Mucosa of rectum (tissue), 2 donors: ENCODE measurements at regions not wholly inside any gene's neighbourhood (a gene's known extent, or its start where the extent isn't known, plus 50 kb on each side); places are given as distances from the start of the nearest gene placed in this dataset.

ENCODE experiments used
- H3K27ac ChIP-seq, 2 donors: one replicate each; pipeline ENCODE4 v1.7.0; 2013; ENCODE audit warnings: inconsistent platforms in 2 of 2, low read depth in 2 of 2, low read length in 2 of 2
- H3K27me3 ChIP-seq, 2 donors: one replicate each; pipeline ENCODE4 v1.7.0; 2013; ENCODE audit warnings: low read length in 2 of 2; ENCODE audit not compliant: control insufficient read depth in 2 of 2, insufficient read depth in 2 of 2
- H3K36me3 ChIP-seq, 2 donors: one replicate each; pipeline ENCODE4 v1.7.0; 2013; ENCODE audit warnings: low read length in 2 of 2; ENCODE audit not compliant: control insufficient read depth in 2 of 2, insufficient read depth in 2 of 2
- H3K4me1 ChIP-seq, 2 donors: one replicate each; pipeline ENCODE4 v1.7.0; 2013; ENCODE audit warnings: low read length in 2 of 2, mild to moderate bottlenecking in 1 of 2; ENCODE audit not compliant: control insufficient read depth in 2 of 2, insufficient read depth in 2 of 2
- H3K4me3 ChIP-seq, 2 donors: one replicate each; pipeline ENCODE4 v1.7.0; 2013; ENCODE audit warnings: low read length in 2 of 2
- H3K9ac ChIP-seq, 2 donors: one replicate each; pipeline ENCODE4 v1.7.0; 2013; ENCODE audit warnings: low read length in 2 of 2, low read depth in 1 of 2, mild to moderate bottlenecking in 1 of 2
- H3K9me3 ChIP-seq, 2 donors: one replicate each; pipeline ENCODE4 v1.7.0; 2013; ENCODE audit warnings: low read length in 2 of 2; ENCODE audit not compliant: control insufficient read depth in 2 of 2
- donor health status: healthy.
- donor health status: Normal muscosa, but diverticular disease.

GRCh38 chr12:115474539-115475353 lies 790.8 kb upstream of the TBX3 start:
- Histone ChIP-seq H3K9ac (no peak overlapping the region), H3K36me3 (no peaks in the 10 kb centered on the region), H3K4me1 (peaks cover 0 to 3% of the 10 kb centered on the region in 2 donors), H3K27ac (no peak overlapping the region), H3K27me3 (no peaks in the 10 kb centered on the region), H3K4me3 (no peak overlapping the region), H3K9me3 (no peaks in the 10 kb centered on the region)

GRCh38 chr12:115473257-115473956 lies 789.4 kb upstream of the TBX3 start:
- Histone ChIP-seq H3K9ac (no peak overlapping the region), H3K27me3 (no peaks in the 10 kb centered on the region), H3K4me1 (peaks cover 0 to 3% of the 10 kb centered on the region in 2 donors), H3K27ac (no peak overlapping the region), H3K9me3 (no peaks in the 10 kb centered on the region), H3K36me3 (no peaks in the 10 kb centered on the region), H3K4me3 (no peak overlapping the region)

- Histone ChIP-seq H3K4me1 (peaks cover 0 to 3% of the 10 kb centered on the region in 2 donors), H3K27ac (no peak overlapping the region), H3K9ac (no peak overlapping the region), H3K4me3 (no peak overlapping the region), H3K36me3 (no peaks in the 10 kb centered on the region), H3K9me3 (no peaks in the 10 kb centered on the region), H3K27me3 (no peaks in the 10 kb centered on the region)
Observed at GRCh38 chr12:115472852-115473251, 788.9 kb upstream of the TBX3 start.

DNA sequence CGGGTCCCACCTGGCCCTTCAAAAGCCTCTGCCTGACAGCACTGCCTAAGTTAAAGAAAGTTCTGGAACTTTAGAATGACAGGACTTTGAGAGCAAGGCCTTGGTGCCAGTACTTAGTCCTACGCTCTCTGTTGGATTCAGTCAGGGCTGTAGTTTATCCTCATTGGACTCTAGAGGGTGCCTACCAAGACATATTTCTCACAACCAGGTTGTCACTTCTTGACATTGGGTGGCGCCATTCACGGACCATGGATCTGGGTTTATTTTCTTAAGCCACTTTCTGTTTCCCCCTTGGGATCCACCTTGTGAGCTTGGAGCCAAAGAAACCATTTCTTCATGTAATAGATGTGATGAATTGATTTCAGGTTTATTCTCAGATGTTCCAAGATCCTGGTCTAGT lies 787.0 kb upstream of the TBX3 start:
- Histone ChIP-seq H3K36me3 (no peaks in the 10 kb centered on the region), H3K27ac (no peak overlapping the region), H3K27me3 (no peaks in the 10 kb centered on the region), H3K4me3 (no peak overlapping the region), H3K9ac (no peak overlapping the region), H3K4me1 (peaks cover 0 to 3% of the 10 kb centered on the region in 2 donors), H3K9me3 (no peaks in the 10 kb centered on the region)

DNA sequence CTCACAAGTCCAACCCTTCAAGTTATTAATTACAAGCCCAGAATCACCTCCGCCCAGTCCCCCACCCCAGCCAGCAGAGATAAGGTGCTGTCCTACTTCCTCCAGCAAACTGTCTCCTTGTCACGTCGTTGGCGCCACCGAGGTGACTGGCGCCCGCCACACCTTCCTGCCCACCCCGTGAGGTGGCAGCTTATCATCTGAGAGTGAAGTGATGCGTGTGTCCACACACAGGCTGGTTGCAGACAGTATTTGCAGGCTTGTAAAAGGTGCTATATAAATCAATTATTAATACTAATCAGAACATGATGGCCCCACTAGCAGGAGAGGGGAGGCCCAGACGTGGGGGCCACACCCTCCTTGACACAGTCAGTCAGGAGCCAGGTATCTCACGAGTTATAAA lies 786.6 kb upstream of the TBX3 start:
- Histone ChIP-seq H3K27ac (no peak overlapping the region), H3K9me3 (no peaks in the 10 kb centered on the region)

DNA sequence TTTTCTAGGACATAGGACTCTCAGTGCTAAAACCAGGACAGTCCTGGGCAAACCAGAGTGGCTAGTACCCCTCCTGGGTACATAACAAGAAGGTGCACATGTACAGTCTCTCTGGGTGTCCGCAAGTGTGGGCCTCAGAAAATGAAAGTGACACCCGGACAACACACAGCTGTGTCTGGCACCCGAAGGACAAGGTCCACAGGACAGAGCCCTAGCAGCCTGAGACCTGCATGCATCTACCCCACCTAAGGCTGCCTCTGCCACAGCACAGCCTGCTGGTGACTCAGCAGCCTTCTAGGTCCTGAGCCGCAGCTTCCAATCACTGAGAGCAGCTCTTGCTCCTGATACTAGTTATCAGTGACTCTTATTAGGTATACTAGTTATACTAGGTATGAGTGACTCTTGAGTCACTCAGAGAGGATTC lies 784.1 kb upstream of the TBX3 start:
- Histone ChIP-seq H3K9me3 (no peaks in the 10 kb centered on the region), H3K27ac (no peak overlapping the region), H3K4me3 (peak overlapping the region in 1 of 2 donors; percentile 28), H3K9ac (no peak overlapping the region), H3K36me3 (no peaks in the 10 kb centered on the region), H3K4me1 (peaks cover 0 to 3% of the 10 kb centered on the region in 2 donors), H3K27me3 (no peaks in the 10 kb centered on the region)

More for the DNA sequence above, 786.6 kb upstream of the TBX3 start:
- Histone ChIP-seq H3K36me3 (no peaks in the 10 kb centered on the region), H3K4me3 (no peak overlapping the region), H3K9ac (no peak overlapping the region), H3K4me1 (peaks cover 0 to 3% of the 10 kb centered on the region in 2 donors), H3K27me3 (no peaks in the 10 kb centered on the region)

- Histone ChIP-seq H3K27me3 (no peaks in the 10 kb centered on the region), H3K9me3 (no peaks in the 10 kb centered on the region), H3K4me3 (no peak overlapping the region), H3K9ac (no peak overlapping the region), H3K36me3 (no peaks in the 10 kb centered on the region), H3K27ac (no peak overlapping the region), H3K4me1 (peaks cover 0 to 3% of the 10 kb centered on the region in 2 donors)
Observed at GRCh38 chr12:115467531-115467930, 783.6 kb upstream of the TBX3 start.

GRCh38 chr12:115466076-115466475 lies 782.1 kb upstream of the TBX3 start:
- Histone ChIP-seq H3K9ac (no peak overlapping the region), H3K9me3 (no peaks in the 10 kb centered on the region), H3K4me1 (peaks cover 0 to 3% of the 10 kb centered on the region in 2 donors), H3K4me3 (no peak overlapping the region), H3K27me3 (no peaks in the 10 kb centered on the region), H3K36me3 (no peaks in the 10 kb centered on the region), H3K27ac (no peak overlapping the region)

- Histone ChIP-seq H3K27me3 (no peaks in the 10 kb centered on the region), H3K9me3 (no peaks in the 10 kb centered on the region), H3K27ac (peak overlapping the region; percentile 34 to 54), H3K9ac (no peak overlapping the region), H3K36me3 (no peaks in the 10 kb centered on the region), H3K4me3 (peak overlapping the region in 1 of 2 donors; percentile 35), H3K4me1 (peaks cover 0 to 3% of the 10 kb centered on the region in 2 donors)
Observed at GRCh38 chr12:115464661-115465060, 780.7 kb upstream of the TBX3 start.

GRCh38 chr12:115464111-115464581 lies 780.2 kb upstream of the TBX3 start:
- no peaks in the 10 kb centered on the region for H3K36me3 ChIP-seq
- H3K4me1 ChIP-seq, result peaks cover 0 to 3% of the 10 kb centered on the region in 2 donors
- H3K9me3 ChIP-seq, result no peaks in the 10 kb centered on the region
- peak overlapping the region; percentile 34 to 54 for H3K27ac ChIP-seq
- no peaks in the 10 kb centered on the region for H3K27me3 ChIP-seq
- H3K4me3 ChIP-seq, result peak overlapping the region in 1 of 2 donors; percentile 37
- no peak overlapping the region for H3K9ac ChIP-seq
